ENCODE measurements at regions not wholly inside any gene's neighbourhood (a gene's known extent, or its start where the extent isn't known, plus 50 kb on each side); places are given as distances from the start of the nearest gene placed in this dataset.

DNA sequence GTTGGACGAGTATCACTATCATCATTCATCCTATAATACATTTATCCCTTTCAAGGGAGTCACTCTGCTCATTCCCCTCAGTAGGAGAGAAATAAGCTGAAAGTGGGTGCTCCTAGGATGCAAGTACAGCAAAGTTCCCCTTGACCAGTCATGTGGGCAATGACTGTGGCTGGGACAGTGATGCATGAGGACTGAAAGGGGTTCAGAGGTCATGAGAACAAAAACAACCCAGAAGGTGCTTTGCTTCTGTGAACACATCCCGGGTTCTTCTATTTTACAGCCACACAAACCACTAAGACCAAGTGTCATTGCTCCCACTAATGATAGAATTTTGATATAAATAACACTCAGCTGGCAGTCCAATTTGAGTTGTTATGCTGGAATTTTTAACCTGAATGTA is 177.8 kb upstream of the ADCY2 start:
- WGBS (ENCODE audit: insufficient coverage), result no CpG with 5 or more reads among the region's 2 CpGs
- Mint-ChIP-seq H3K27me3 (ENCODE audit: low read depth in 2 of 2) (no peaks in the 10 kb centered on the region), H3K4me3 (no peak overlapping the region), H3K36me3 (no peaks in the 10 kb centered on the region), H3K27ac (no peak overlapping the region), H3K9me3 (peaks cover 0 to 2% of the 10 kb centered on the region in 2 donors), H3K4me1 (no peaks in the 10 kb centered on the region)
- no peak overlapping the region for H3K4me3 ChIP-seq (ENCODE audit: low read length)
- H3K36me3 ChIP-seq (ENCODE audit: control insufficient read depth, insufficient read depth, low read length), result no peaks in the 10 kb centered on the region
- no peaks in the 10 kb centered on the region for H3K4me1 ChIP-seq (ENCODE audit: control insufficient read depth, insufficient read depth, low read length)
- DNase-seq, result no peak
- no peak for ATAC-seq
- H3K27ac ChIP-seq (ENCODE audit: low read length), result no peak overlapping the region
- no peaks in the 10 kb centered on the region for H3K9me3 ChIP-seq (ENCODE audit: control insufficient read depth, insufficient read depth, low read length)
- TF ChIP-seq, protein P1, sequence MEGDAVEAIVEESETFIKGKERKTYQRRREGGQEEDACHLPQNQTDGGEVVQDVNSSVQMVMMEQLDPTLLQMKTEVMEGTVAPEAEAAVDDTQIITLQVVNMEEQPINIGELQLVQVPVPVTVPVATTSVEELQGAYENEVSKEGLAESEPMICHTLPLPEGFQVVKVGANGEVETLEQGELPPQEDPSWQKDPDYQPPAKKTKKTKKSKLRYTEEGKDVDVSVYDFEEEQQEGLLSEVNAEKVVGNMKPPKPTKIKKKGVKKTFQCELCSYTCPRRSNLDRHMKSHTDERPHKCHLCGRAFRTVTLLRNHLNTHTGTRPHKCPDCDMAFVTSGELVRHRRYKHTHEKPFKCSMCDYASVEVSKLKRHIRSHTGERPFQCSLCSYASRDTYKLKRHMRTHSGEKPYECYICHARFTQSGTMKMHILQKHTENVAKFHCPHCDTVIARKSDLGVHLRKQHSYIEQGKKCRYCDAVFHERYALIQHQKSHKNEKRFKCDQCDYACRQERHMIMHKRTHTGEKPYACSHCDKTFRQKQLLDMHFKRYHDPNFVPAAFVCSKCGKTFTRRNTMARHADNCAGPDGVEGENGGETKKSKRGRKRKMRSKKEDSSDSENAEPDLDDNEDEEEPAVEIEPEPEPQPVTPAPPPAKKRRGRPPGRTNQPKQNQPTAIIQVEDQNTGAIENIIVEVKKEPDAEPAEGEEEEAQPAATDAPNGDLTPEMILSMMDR (IDR thresholded peaks at IDR 0.05), result no peak
- H3K27me3 ChIP-seq (ENCODE audit: control insufficient read depth, insufficient read depth, low read length), result no peaks in the 10 kb centered on the region
- intact Hi-C loops (cut with micrococcal nuclease), result no loop called here

DNA sequence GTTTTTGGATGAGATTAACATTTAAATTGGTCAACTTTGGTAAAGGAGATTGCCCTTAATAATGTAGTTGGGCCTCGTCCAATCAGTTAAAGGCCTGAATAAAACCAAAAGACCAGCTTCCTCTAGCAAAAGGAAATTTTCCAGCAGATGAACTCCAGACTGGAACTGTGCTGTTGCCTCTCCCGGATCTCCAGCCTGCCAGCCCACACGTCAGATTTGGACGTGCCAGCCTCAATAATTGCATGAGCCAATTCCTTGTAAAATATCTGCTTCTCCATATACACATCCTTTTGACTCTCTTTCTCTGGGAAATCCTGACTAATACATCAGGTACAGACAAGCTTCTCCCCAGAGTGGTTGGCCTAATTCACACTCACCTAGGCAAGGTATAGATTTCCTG is 175.8 kb upstream of the ADCY2 start:
- Histone ChIP-seq H3K4me3 (ENCODE audit: low read length) (no peak overlapping the region), H3K27ac (ENCODE audit: low read length) (no peak overlapping the region), H3K27me3 (ENCODE audit: control insufficient read depth, insufficient read depth, low read length) (no peaks in the 10 kb centered on the region), H3K36me3 (ENCODE audit: control insufficient read depth, insufficient read depth, low read length) (no peaks in the 10 kb centered on the region), H3K9me3 (ENCODE audit: control insufficient read depth, insufficient read depth, low read length) (no peaks in the 10 kb centered on the region), H3K4me1 (ENCODE audit: control insufficient read depth, insufficient read depth, low read length) (no peaks in the 10 kb centered on the region)
- DNase-seq (no peak), ATAC-seq (no peak)
- peaks cover 0 to 2% of the 10 kb centered on the region in 2 donors for H3K9me3 Mint-ChIP-seq
- no peaks in the 10 kb centered on the region for H3K4me1 Mint-ChIP-seq
- no peaks in the 10 kb centered on the region for H3K36me3 Mint-ChIP-seq
- WGBS (ENCODE audit: insufficient coverage), result 90% methylated on average over 4 of the region's 4 CpGs
- no peaks in the 10 kb centered on the region for H3K27me3 Mint-ChIP-seq (ENCODE audit: low read depth in 2 of 2)
- TF ChIP-seq, protein P1 (IDR thresholded peaks at IDR 0.05), result no peak
- no peak overlapping the region for H3K27ac Mint-ChIP-seq
- H3K4me3 Mint-ChIP-seq, result no peak overlapping the region
- intact Hi-C loops (cut with micrococcal nuclease), result no loop called here

DNA sequence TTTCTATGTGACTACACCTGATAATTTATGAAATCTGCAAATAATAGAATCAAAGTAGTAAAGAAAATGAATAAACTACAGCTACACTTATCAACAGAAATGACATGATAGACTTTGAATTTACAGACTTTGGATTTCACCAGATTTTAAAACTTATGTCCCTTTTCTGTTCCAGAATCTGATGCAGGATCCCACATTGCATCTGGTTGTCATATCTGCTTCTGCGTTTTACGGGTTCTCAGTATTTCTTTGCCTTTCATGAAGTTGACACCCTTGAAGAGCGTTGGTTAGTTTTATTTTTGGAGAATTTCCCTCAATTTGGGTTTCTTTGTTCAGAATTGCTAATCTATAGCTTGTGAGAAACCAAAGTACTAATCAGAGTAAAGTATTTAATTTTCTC is 174.9 kb upstream of the ADCY2 start:
- DNase-seq (no peak), ATAC-seq (no peak)
- H3K4me1 Mint-ChIP-seq, result no peaks in the 10 kb centered on the region
- WGBS (ENCODE audit: insufficient coverage), result 85% methylated on average over 3 of the region's 3 CpGs
- intact Hi-C loops (cut with micrococcal nuclease), result no loop called here
- TF ChIP-seq, protein P1 (IDR thresholded peaks at IDR 0.05), result no peak
- H3K4me3 Mint-ChIP-seq, result no peak overlapping the region
- H3K4me1 ChIP-seq (ENCODE audit: control insufficient read depth, insufficient read depth, low read length), result no peaks in the 10 kb centered on the region
- no peak overlapping the region for H3K27ac Mint-ChIP-seq
- no peak overlapping the region for H3K27ac ChIP-seq (ENCODE audit: low read length)
- no peaks in the 10 kb centered on the region for H3K27me3 Mint-ChIP-seq (ENCODE audit: low read depth in 2 of 2)
- H3K36me3 ChIP-seq (ENCODE audit: control insufficient read depth, insufficient read depth, low read length), result no peaks in the 10 kb centered on the region
- H3K9me3 Mint-ChIP-seq, result peaks cover 0 to 2% of the 10 kb centered on the region in 2 donors
- H3K36me3 Mint-ChIP-seq, result no peaks in the 10 kb centered on the region
- no peaks in the 10 kb centered on the region for H3K27me3 ChIP-seq (ENCODE audit: control insufficient read depth, insufficient read depth, low read length)
- no peak overlapping the region for H3K4me3 ChIP-seq (ENCODE audit: low read length)
- no peaks in the 10 kb centered on the region for H3K9me3 ChIP-seq (ENCODE audit: control insufficient read depth, insufficient read depth, low read length)

DNA sequence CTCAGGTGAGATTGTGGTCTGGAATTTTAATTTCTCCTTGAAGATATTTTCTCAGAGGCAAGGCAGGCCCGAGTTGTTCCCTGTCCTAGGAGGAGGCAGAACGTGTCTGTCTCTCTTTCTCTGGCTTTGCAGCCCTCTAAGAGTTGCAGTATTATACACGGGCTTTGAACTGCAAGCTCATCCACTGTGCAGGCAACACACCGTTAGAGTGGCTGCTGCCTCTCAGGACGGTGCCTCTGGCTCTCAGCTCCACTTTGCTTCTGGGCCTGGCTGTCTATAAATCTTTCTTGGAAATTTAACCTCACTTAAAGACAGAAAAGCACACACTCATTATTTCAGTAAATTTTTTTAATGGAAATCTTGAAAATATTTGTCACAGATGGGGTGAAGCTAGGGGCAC is 170.1 kb upstream of the ADCY2 start:
- Mint-ChIP-seq H3K4me3 (no peak overlapping the region), H3K27ac (no peak overlapping the region), H3K9me3 (peaks cover 4 to 8% of the 10 kb centered on the region in 2 donors), H3K36me3 (no peaks in the 10 kb centered on the region), H3K4me1 (no peaks in the 10 kb centered on the region), H3K27me3 (ENCODE audit: low read depth in 2 of 2) (no peaks in the 10 kb centered on the region)
- no peaks in the 10 kb centered on the region for H3K4me1 ChIP-seq (ENCODE audit: control insufficient read depth, insufficient read depth, low read length)
- H3K4me3 ChIP-seq (ENCODE audit: low read length), result no peak overlapping the region
- ATAC-seq (no peak), DNase-seq (no peak)
- H3K27me3 ChIP-seq (ENCODE audit: control insufficient read depth, insufficient read depth, low read length), result no peaks in the 10 kb centered on the region
- intact Hi-C loops (cut with micrococcal nuclease), result no loop called here
- no peak overlapping the region for H3K27ac ChIP-seq (ENCODE audit: low read length)
- no peaks in the 10 kb centered on the region for H3K36me3 ChIP-seq (ENCODE audit: control insufficient read depth, insufficient read depth, low read length)
- TF ChIP-seq, protein P1 (IDR thresholded peaks at IDR 0.05), result no peak
- 70% methylated on average over 5 of the region's 5 CpGs for WGBS (ENCODE audit: insufficient coverage)
- no peaks in the 10 kb centered on the region for H3K9me3 ChIP-seq (ENCODE audit: control insufficient read depth, insufficient read depth, low read length)
